ENCODE measurements at regions not wholly inside any gene's neighbourhood (a gene's known extent, or its start where the extent isn't known, plus 50 kb on each side); places are given as distances from the start of the nearest gene placed in this dataset.

GRCh38 chr3:181582619-181583018 is 129.1 kb upstream of the SOX2 start (continued):
- TF ChIP-seq REST (tag by site-specific recombination; IDR thresholded peaks at IDR 0.05) (no peak), GFI1B (tag by site-specific recombination; IDR thresholded peaks at IDR 0.05) (no peak), ZEB2 (tag by site-specific recombination; IDR thresholded peaks at IDR 0.05) (no peak), ZNF837 (tag by site-specific recombination; IDR thresholded peaks at IDR 0.05) (no peak), ZNF148 (tag by site-specific recombination; IDR thresholded peaks at IDR 0.05; ENCODE audit: borderline replicate concordance) (no peak), ZNF121 (tag by site-specific recombination; IDR thresholded peaks at IDR 0.05) (no peak), ZNF335 (tag by site-specific recombination; conservative IDR thresholded peaks at IDR 0.05) (no peak), ZNF707 (tag by site-specific recombination; IDR thresholded peaks at IDR 0.05) (no peak), ZNF280C (tag by site-specific recombination; IDR thresholded peaks at IDR 0.05) (no peak), GLI4 (tag by site-specific recombination; IDR thresholded peaks at IDR 0.05) (no peak)
- TF ChIP-seq, protein P1, sequence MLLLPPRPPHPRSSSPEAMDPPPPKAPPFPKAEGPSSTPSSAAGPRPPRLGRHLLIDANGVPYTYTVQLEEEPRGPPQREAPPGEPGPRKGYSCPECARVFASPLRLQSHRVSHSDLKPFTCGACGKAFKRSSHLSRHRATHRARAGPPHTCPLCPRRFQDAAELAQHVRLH (tag by site-specific recombination; IDR thresholded peaks at IDR 0.05) = no peak

DNA sequence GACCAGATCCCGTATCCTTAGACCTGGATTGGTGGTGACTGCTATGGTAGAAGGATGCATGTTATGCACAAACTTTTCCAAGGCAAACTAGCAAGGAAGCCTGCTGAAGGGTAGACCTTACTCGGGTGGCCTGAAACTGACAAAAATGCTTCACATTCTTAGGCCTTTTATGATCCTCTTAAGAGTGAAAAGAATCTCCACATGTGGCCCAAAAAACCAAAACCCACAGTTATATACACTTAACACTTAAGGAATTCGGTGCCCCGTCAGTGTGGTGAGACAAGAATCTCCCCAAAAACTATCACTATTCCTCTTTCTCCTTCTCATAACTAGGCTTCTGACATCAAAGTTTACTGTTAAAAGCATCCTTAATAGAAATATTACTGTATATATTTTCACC is 130.1 kb upstream of the SOX2 start:
- Histone ChIP-seq H3K27ac (ENCODE audit: extremely low read depth, low read depth, low read length) (no peak overlapping the region), H3K9me3 (ENCODE audit: control insufficient read depth, insufficient read depth, low read depth, low read length) (no peaks in the 10 kb centered on the region), H3K36me3 (ENCODE audit: control insufficient read depth in 2 of 2, insufficient read depth in 1 of 2, low read length in 2 of 2) (no peaks in the 10 kb centered on the region), H3K4me3 (ENCODE audit: low read depth, low read length) (no peak overlapping the region), H3K4me1 (ENCODE audit: control insufficient read depth, insufficient read depth, low read length) (no peaks in the 10 kb centered on the region)
- ChIA-PET POLR2A (no interaction called here), CTCF (no interaction called here)
- TF ChIP-seq PRDM4 (tag by site-specific recombination; IDR thresholded peaks at IDR 0.05) (peak; percentile 19; the same call in 1 of the 2 replicates), ZNF639 (tag by site-specific recombination; IDR thresholded peaks at IDR 0.05) (no peak), ZNF677 (tag by site-specific recombination; IDR thresholded peaks at IDR 0.05) (no peak)
- TF ChIP-seq, protein P2, sequence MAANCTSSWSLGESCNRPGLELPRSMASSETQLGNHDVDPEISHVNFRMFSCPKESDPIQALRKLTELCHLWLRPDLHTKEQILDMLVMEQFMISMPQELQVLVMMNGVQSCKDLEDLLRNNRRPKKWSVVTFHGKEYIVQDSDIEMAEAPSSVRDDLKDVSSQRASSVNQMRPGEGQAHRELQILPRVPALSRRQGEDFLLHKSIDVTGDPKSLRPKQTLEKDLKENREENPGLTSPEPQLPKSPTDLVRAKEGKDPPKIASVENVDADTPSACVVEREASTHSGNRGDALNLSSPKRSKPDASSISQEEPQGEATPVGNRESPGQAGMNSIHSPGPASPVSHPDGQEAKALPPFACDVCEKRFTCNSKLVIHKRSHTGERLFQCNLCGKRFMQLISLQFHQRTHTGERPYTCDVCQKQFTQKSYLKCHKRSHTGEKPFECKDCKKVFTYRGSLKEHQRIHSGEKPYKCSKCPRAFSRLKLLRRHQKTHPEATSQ (tag by site-specific recombination; IDR thresholded peaks at IDR 0.05) = no peak

All from HEK293 (cell line).